ENCODE measurements at regions not wholly inside any gene's neighbourhood (a gene's known extent, or its start where the extent isn't known, plus 50 kb on each side); places are given as distances from the start of the nearest gene placed in this dataset.

GRCh38 chr4:110933341-110933740, 310.5 kb upstream of the PITX2 start:
- no peaks in the 10 kb centered on the region for H3K79me2 ChIP-seq (ENCODE audit: insufficient read depth, low read length)
- H3K4me3 ChIP-seq (replicated peaks in 1 of 3; ENCODE audit: low read depth in 2 of 3, low read length in 3 of 3): no peak overlapping the region
- intact Hi-C loops (cut with micrococcal nuclease): no loop called here
- H3K4me2 ChIP-seq (replicated peaks; ENCODE audit: extremely low read depth, low read length, poor library complexity, severe bottlenecking): no peak overlapping the region
- no peak overlapping the region for H3K27ac ChIP-seq (ENCODE audit: low read depth in 1 of 2, low read length in 2 of 2)
- no peaks in the 10 kb centered on the region for H3K27me3 ChIP-seq (ENCODE audit: control insufficient read depth in 2 of 2, insufficient read depth in 2 of 2, low read length in 2 of 2)
- H3K4me1 ChIP-seq (ENCODE audit: control insufficient read depth in 1 of 2, insufficient read depth in 2 of 2, low read length in 2 of 2): no peaks in the 10 kb centered on the region
- Mint-ChIP-seq H3K27me3 (ENCODE audit: low read depth in 3 of 3) (no peaks in the 10 kb centered on the region), H3K4me1 (no peaks in the 10 kb centered on the region), H3K9me3 (peaks cover 0 to 1% (median 0%) of the 10 kb centered on the region in 7 donors), H3K27ac (no peak overlapping the region), H3K4me3 (no peak overlapping the region), H3K36me3 (no peaks in the 10 kb centered on the region)
- H3K9ac ChIP-seq (ENCODE audit: insufficient read depth, low read length, poor library complexity, severe bottlenecking): no peak overlapping the region
- H3K9me3 ChIP-seq (replicated peaks in 1 of 2; ENCODE audit: control insufficient read depth in 1 of 2, insufficient read depth in 1 of 2, low read length in 2 of 2): no peaks in the 10 kb centered on the region
- H3K36me3 ChIP-seq (replicated peaks in 1 of 2; ENCODE audit: control insufficient read depth in 1 of 2, insufficient read depth in 2 of 2, low read length in 2 of 2): no peaks in the 10 kb centered on the region
- WGBS (ENCODE audit: insufficient coverage): no CpG with 5 or more reads among the region's 3 CpGs
- no peaks in the 10 kb centered on the region for H4K20me1 ChIP-seq (ENCODE audit: insufficient read depth, low read length)
- no peak for DNase-seq
- no peak for TF ChIP-seq CTCF (IDR thresholded peaks at IDR 0.05)
- no peak overlapping the region for H2AFZ ChIP-seq (ENCODE audit: insufficient read depth, low read depth, low read length, poor library complexity, severe bottlenecking)

- Mint-ChIP-seq H3K27ac (no peak overlapping the region), H3K4me3 (no peak overlapping the region), H3K27me3 (ENCODE audit: low read depth in 3 of 3) (no peaks in the 10 kb centered on the region), H3K4me1 (no peaks in the 10 kb centered on the region), H3K36me3 (no peaks in the 10 kb centered on the region), H3K9me3 (peaks cover 0 to 2% (median 0%) of the 10 kb centered on the region in 7 donors)
- H3K9ac ChIP-seq (ENCODE audit: insufficient read depth, low read length, poor library complexity, severe bottlenecking): no peak overlapping the region
- H3K27me3 ChIP-seq (ENCODE audit: control insufficient read depth in 2 of 2, insufficient read depth in 2 of 2, low read length in 2 of 2): no peaks in the 10 kb centered on the region
- no peak overlapping the region for H3K27ac ChIP-seq (ENCODE audit: low read depth in 1 of 2, low read length in 2 of 2)
- TF ChIP-seq CTCF (IDR thresholded peaks at IDR 0.05): no peak
- no peak for DNase-seq
- H3K4me2 ChIP-seq (replicated peaks; ENCODE audit: extremely low read depth, low read length, poor library complexity, severe bottlenecking): no peak overlapping the region
- H3K9me3 ChIP-seq (replicated peaks in 1 of 2; ENCODE audit: control insufficient read depth in 1 of 2, insufficient read depth in 1 of 2, low read length in 2 of 2): no peaks in the 10 kb centered on the region
- no peaks in the 10 kb centered on the region for H3K4me1 ChIP-seq (ENCODE audit: control insufficient read depth in 1 of 2, insufficient read depth in 2 of 2, low read length in 2 of 2)
- no peak overlapping the region for H2AFZ ChIP-seq (ENCODE audit: insufficient read depth, low read depth, low read length, poor library complexity, severe bottlenecking)
- H3K36me3 ChIP-seq (replicated peaks in 1 of 2; ENCODE audit: control insufficient read depth in 1 of 2, insufficient read depth in 2 of 2, low read length in 2 of 2): no peaks in the 10 kb centered on the region
- H4K20me1 ChIP-seq (ENCODE audit: insufficient read depth, low read length): no peaks in the 10 kb centered on the region
- no peak overlapping the region for H3K4me3 ChIP-seq (replicated peaks in 1 of 3; ENCODE audit: low read depth in 2 of 3, low read length in 3 of 3)
- intact Hi-C loops (cut with micrococcal nuclease): no loop called here
- no CpG with 5 or more reads among the region's 3 CpGs for WGBS (ENCODE audit: insufficient coverage)
- H3K79me2 ChIP-seq (ENCODE audit: insufficient read depth, low read length): no peaks in the 10 kb centered on the region
These were observed 321.6 kb upstream of the PITX2 start for GRCh38 chr4:110944501-110944900.

Data from CD14-positive monocyte (primary cell).